Hematopoietic multipotent progenitor cell (in vitro differentiated cells): ENCODE measurements at regions not wholly inside any gene's neighbourhood (a gene's known extent, or its start where the extent isn't known, plus 50 kb on each side); places are given as distances from the start of the nearest gene placed in this dataset.

Source experiments
- DNase-seq, 3 donors: peaks; one replicate each; pipeline ENCODE4 v3.0.0-alpha.2; 2011 to 2015; ENCODE audit warnings: low read depth in 2 of 3, low spot score in 2 of 3

DNA sequence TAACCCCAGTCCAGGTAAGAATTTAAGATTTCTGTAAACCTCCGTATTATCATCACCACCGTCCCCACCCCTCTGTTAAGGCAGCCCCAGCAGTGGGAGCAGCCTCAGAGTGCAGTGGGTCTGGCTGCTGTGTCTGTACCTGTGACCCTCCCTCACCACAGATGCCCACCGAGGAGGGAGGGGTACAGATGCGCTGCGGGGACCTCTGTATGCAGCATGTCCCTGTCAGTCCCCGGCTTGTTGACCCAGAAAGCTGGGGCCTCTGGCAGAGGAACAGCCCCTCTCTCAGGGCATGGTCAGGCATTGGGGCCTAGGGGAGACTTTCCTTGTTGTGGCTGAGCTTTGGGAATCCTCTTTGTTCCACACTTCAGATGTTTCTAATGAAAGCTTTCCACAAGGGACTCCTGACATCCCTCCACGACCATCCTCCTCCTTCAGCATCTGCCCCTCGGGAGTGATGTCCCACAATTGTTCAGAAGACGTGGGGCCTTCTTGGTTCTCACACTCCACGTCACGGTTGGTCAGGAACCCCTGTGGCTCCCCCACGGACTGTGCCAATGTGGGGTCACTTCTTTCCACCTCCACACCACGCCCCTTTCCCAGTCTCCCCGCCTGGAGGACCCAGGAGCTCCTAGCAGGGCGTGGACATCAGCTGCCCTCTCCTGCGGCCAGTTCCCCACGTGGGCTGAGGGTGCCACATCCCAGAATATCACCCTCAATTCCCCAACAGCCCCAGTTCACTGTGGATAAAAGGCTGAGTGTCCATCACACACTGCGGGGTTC, 384.2 kb upstream of the MYT1L start:
- DNase-seq = no peak

DNA sequence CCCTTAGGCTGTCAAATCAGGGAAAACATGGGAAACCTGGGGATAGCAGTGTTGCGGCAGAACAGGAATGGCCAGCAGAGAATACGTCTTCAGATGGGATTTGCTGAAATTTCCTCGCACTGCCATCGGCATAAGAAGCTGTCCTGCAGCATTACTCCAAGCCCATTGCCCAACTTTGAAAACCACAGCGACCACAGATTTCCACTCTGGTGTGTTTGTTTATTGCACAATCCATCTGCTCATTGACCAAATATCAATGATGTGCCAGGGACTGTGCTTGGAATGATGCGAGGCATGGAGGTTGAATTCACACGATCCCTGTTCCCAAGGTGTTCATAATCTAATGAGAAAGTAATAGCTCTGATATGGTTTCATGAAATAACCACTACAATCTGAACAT, 383.3 kb upstream of the MYT1L start:
- no peak for DNase-seq

DNA sequence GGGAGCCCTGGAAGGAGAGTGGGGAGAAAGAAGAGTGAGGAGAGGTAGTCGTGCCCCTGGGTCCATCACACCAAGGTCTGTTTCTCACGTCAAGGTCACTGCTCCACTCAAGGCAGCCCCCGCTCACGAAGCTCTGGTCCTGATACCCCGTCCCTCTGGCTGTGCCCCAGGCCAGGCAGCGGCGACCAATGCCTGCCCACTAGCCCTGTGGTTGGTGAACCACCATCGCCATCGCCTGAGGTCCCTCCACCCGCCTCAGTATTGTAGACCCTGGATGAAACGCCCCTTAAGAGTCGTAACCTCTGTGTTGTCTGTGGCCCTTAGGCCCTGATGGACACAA, 378.3 kb upstream of the MYT1L start:
- DNase-seq = no peak

DNA sequence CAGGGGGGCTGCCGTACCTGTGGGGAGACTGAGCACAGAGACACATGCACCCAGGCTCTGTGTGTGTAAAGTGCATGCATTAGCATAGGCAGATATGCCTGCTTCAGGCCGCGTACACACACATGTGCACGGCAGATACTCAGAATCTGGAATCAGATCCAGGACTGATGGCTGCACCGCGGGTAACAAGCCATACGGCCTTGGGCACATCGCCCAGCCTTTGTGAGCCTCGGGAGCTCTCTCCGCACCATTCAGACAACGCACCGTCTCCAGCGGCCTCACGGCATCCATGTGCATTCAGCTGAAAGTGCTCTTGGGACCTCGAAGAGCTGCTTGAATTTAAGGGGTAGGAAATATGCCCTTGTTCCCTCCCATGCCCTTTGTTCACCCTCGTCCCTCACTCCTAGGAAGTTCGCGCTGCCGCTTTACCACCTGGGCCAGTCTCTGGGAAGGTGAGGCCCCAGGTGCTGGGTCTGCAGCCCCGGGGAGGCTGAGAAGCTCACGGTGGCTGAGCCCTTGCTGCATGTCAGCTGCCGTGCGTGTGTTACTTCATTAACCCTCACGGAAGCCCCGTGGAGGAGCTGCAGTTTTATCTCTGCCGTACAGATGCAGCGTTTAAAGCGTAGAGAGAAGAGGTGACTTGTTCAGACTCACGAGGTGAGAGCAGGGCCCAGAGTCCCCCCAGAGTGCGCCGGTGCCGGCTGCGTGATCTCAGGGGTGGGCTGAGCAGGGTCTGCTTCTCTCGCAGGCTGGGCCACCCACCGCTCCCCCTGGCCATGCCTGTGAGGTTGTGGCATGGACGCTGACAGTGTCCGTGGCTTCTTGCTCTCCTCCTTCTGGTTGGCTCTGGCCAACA, 377.7 kb upstream of the MYT1L start:
- DNase-seq = no peak

DNA sequence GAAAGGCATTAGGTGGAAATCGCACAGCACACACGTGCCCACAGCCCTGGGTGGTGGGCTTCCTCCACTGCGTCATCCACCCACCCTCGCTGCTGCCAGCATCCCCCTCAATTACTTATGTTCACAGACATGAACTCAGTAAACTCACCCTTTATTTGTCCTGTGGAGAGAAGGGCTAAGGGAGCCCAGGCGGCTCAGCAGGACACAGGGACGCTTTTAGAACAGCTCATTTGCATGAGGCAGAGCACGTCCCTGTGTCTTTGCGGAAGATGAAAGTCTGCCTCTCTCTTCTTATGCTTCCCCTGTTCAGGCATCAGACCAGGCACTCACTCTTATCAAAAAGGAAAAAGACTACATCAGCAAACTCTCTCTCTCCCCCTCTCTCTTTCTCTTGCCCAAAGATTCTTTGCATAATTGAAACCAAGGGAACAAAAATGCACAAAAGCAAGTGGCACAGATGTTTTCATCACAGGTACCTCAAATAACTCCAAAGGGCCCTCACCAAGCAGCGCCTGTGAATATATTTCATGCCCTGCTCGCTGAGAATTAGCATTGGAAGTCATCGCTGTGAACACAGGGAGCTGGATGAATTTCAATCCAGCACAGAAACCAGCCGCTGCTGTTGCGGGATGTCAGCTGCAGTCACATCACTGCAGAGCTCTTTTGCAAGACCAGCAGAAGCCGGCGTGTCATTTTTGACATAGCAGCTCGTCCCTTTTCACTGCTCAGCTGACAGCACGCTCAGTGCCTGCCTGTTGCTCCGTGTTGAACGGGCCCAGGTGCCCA, 376.3 kb upstream of the MYT1L start:
- no peak for DNase-seq

DNA sequence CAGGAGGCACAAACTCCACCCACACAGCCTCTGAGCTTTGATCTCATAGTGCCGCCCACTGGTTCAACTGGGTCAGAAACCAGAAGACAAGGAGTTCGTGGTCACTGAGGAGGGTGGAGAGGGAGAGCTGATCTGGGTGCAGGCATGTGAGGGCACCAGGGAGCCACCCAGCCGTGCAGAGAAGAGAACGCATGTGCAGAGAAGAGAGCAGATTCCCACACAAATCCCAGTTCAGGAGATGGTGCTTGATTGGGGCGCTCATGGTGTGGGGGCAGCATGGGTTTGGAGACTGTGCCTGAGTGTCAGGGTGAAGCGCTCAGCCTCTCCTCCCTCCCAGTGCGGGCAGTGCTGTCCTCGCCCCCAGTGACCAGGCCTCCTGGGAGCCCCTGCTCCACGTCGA, 375.2 kb upstream of the MYT1L start:
- peak in 1 of 3 donors; percentile 34 for DNase-seq

DNA sequence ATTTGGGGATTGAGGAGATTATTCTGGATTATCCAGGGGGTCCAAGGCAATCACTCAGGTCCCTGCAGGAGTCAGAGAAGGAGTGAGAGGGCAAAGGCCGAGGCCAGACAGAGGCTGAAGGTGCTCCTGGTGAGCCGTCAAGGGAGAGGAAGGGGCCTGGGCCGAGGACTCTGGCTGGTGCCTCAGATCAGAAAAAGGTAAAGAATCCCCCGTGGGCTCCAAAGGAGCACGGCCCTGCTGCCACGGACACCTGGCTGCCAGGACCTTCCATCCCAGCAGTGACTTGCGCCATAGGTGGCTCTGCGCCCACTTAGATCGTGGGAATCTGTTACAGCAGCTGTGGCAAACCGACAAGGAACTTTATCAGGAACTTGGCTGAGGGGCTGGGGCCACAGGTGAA, 374.8 kb upstream of the MYT1L start:
- DNase-seq = no peak

DNA sequence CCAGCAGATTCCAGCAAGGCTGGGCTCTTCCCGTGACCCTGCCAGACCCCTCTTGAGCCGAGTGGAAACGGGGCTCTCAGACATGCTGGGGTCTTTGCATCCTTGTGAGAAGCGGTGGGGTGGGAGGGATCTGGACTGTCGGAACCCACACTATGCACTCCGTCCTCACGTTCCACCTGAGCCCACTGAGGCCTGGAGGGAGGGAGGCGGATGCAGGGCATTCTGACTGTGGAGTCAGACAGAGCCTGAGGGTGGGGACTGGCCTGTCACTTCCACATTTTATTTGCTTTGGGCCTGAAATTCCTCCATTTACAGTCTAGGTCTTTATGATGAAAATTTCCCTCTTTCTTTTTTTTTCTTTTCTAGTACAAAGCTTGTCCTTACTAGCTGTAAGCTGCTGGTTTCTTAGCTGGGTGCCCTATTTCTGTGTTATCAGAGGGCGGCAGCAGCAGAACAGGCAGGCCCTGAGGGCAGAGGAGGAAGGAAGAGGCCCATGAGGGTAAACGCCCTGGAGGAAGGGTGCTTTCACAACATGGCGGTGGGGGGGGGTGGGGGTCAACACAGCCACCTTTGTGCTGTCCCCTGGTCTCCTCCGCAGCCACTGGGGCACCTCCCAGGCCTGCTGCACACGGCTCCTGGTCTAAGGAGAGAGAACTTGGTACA, 373.5 kb upstream of the MYT1L start:
- DNase-seq = peak in 2 of 3 donors; percentile 82 to 90

DNA sequence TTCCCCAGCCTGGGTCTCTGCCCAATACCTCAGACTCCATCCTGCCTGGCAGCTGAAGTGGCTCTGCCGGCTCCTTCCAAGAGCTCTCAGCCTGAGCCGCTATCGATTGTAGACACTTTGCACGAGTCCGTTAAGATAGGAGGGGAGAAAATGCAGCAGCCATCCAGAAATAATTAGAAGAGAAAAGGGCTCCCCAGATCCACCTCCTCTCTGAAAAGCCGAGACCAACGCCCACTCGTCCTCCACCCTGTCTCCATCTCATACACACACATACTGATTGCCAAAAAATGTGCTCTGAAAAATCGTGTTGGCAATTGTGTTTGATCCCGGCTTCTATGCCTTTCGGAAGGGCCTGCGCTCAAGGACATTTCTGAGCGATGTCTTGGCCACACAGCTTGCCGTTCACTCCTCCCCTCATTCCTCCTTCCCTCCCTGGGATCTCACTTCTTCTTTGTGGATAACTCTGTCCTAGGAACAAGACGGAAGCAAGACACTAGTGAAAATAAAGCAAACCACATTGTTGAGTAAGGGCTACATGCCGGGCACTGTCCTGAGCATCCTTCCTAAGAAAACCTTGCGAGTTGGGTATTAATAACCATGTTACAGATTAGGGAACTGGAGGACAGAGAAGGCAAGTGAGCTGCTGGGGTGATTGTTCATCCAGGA, 372.8 kb upstream of the MYT1L start:
- DNase-seq = no peak

DNA sequence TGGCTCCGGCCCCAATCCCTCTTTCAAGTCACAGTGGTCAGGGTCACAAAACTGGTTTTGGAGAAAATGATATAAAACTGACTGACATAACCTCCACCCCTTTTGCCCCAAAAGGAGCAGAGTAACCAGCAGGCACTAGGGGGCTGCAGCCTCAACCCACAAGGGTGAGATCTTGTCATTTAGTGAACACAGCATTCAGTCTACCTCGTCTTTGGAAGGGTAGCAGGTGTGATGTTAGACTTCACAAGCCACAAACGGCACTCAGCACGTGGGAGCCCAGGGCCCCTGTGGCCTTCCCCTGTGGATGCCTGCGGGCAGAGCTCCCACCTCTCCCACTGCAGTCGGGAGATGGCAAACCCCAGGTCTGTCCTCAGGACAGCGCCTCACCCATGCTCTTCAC, 372.1 kb upstream of the MYT1L start:
- no peak for DNase-seq

DNA sequence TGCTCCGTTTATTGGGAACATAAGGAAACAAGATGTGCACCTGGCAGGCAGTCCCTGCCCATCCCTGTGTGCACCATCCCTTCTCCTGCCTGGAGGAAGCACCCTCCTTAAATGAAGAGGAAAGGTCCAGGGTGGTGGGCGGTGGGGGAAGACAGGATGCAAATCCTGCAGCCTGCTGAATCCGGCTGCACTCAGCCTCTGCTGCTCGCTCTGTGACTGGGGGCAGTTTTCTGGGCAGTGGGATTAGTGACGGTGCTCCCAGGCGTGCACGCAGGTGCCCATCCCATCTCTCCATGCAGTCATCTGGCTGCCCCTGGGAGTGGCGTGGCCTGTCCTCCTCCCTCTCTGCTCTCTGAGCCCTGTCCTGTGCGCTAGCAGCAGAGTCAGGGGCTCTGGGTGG, 371.3 kb upstream of the MYT1L start:
- no peak for DNase-seq

DNA sequence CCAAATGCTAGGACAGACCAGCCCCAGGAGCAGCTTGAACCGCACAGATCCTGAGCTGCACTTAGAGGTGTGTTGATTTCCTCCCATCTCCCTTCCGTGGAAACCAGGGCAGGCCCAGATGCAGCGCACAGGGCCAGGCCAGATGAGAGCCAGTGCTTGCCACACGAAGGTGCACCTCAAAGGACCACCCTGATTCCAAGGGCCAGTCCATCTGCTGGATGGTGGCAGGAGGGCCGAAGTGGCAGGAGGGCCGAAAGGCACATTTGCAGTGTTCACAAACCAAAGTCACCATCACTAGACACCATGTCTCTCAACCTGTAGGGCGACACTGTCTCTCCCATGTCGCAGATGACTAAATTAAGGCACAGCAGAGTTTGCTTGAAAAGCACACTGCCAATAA, 370.7 kb upstream of the MYT1L start:
- no peak for DNase-seq

DNA sequence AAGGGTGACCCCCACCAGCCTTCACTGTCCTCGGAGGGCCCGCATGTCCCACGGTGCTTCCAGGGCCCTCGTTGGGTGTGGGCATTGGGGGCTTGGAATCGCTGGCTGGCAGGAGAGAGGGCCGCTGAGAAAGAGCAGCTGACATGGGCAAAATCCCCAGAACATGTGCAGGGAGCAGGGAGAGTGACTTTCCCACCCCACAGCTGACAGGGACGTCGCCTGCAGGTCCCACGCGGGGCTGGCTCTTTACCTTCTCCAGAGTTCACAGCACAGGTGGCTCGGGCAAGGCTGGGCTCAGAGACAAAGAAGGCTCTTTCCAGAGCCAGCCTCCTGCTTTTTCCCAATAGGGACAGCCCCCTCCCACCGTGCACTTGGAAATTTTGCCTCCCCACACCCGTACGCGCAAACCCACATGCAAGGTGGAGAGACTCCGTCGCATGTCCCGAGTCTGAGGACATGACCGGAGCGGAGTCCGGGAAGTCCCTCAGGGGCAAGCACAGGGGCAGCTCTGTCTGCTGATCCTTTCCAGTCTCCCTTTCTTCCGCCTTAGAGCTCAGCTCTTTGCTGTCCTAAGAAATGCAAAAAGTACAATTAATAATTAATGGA, 370.2 kb upstream of the MYT1L start:
- no peak for DNase-seq

DNA sequence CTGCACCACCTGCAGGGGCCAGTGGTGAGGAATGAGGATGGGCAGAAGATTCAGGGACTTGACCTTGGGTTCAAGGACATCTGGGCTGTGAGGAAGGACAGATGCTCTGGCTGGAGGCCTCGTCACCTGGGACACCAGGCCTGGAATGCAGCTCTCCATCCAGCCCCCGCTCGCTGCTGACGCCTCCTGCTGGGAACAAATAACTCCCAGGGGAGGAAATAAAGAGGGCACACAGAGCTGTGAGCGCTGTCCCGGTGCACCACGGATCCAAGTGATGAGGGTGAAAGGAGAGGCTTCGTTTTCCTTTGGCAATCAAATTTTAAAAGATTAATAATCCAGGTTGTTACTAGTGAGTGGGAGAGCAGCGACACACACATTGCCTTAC, 368.0 kb upstream of the MYT1L start:
- no peak for DNase-seq

DNA sequence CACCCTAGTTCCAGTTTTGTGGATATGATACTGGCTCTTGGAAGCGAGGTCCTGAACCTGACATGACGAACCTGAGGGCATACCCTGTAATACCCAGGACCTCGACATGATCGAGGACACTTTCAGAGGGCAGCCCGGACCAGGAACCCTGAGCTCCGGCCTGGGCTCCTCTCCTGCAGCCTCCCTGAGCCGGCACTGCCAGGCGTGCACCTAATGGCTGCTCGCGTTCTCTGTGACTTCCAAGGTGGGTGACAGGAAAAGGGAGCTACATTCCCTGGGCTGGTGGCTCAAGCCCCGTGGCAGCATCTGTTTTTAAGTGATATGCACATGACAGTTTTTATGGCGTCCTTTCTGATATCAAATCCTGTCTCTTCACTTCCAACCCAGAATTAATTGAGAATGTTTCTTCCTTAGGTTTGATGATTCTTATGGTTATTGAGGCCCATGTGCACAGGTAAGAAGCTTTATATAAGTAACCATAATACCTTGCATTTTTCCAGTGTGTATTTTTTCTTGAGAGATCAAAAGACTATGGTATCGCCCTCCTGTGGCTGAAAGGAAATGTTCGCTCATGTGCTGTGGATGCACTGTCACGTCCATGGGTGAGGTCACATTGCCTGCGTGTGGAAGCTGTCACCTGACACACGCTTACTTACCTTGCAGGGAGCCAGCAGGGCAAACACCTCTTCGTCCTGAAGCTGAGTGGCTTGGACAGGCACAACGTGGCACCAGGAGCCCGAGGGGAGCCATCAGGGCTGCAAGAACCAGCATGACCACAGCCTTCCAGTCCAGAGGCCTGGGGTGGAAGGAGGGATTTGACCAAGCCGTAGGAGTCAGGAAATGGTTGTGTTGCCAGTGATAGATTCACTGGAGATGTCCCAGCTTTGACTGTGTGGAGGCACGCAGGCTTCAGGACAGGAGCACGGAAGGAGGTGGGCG, 367.4 kb upstream of the MYT1L start:
- peak in 2 of 3 donors; percentile 59 to 79 for DNase-seq

DNA sequence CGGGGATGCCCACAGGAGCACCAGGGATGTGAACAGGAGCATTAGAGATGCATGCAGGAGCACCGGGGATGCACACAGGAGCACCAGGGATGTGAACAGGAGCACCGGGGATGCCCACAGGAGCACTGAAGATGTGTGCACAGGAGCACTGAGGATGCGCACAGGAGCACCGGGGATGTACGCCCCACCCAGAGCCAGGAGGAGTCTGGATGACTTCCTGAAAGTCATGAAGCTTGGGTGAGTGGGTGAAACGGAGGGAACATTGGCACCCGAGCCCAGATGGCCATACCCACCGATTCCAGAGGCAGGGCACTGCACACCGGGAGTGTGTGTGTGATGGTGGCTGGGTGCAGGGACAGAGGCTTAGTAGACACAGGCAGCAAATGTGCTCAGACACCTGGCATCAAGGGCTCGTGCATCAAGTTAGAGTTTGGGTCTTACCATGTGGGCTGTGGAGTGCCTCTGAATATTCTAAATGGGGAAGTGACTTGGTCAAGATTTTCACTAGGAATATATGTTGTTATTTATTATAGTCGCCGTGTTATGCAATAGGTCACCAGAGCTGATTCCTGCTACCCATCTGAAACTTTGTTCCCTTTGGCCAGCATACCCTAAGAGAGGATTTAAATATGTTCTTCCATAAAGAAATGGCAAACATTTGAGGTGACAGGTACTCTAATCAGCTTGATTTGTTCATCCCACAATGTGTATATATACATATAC, 365.8 kb upstream of the MYT1L start:
- DNase-seq = no peak

DNA sequence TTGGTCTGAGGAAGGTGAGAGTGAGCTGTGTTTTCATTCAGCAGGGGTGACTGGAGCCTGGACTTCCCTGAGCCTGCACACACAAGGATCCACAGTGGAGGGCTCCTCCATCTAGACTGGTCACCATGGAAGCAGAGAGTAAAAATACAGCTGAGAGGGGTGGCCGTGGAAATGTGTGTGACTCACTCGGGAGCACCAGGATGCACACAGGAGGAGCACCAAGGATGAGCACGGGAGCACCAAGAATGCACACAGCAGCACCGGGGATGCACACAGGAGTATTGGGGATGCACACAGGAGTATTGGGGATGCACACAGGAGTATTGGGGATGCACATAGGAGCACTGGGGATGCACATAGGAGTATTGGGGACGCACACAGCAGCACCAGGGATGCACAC, 365.2 kb upstream of the MYT1L start:
- DNase-seq = no peak

DNA sequence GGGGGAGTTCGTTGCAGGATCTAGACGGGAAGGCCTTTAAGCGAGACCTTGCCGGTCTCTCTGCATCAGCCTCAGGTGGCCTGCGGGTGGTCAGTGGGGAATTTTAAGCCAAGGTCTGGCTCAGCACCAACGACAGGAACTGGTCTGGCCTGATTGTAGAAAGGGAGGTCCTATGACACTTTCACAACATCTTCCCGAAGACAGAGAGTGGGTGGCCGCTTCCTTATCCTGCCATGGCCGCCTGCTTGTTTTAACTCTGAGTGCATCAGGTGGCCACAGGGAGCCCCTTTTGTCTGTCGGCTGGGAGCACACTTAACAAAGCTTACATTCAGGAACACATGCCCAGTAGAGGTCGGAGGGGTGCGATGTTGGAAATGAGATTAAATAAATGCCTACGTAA, 363.7 kb upstream of the MYT1L start:
- no peak for DNase-seq
